ENCODE measurements at regions not wholly inside any gene's neighbourhood (a gene's known extent, or its start where the extent isn't known, plus 50 kb on each side); places are given as distances from the start of the nearest gene placed in this dataset.

- in situ Hi-C loops (cut with MboI; ENCODE audit: low sequenced_read_pairs), result no loop called here
Measured at GRCh38 chr1:163794551-163794950, 472.8 kb downstream of the NUF2 start.

DNA sequence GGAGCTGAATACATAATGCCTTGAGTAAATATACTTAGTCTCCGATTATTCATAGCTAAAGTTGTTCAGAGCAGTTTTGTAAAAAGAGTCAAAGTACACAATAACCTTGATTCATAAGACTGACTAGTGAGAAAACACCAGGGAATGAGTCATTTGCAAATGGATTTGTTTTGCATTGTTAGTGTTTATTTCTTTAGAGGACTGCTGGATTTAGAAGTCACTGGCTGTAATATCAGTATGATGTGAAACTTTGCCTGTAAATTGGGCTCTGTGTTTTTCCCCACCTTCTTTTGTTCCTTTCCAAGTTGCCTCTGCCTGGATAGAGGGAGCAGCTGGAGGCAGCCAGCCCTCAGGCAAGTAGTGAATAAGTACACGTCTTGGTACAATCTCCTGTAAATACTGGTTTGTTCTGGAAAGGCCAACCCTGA lies 474.7 kb downstream of the NUF2 start:
- in situ Hi-C loops (cut with MboI; ENCODE audit: low sequenced_read_pairs), result no loop called here

DNA sequence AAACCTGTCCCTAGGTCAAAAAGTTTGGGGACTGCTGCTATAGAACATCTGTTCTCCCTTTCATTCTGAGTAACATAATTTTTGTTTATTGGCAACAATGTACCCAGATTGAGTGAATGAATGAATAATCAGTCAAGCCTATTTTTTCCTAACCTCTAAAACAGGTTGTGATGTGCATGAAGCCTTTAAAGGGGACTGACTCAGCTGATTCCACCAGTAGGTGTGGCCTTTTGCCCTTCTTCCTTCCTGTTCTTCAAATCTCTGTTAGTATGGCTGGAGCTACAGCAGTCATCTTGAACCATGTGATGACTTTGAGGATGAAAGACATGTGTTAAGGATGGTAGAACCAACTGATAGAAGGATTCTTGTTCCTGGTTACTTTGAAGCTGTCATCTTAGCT lies 476.1 kb downstream of the NUF2 start:
- in situ Hi-C loops (cut with MboI; ENCODE audit: low sequenced_read_pairs), result no loop called here

DNA sequence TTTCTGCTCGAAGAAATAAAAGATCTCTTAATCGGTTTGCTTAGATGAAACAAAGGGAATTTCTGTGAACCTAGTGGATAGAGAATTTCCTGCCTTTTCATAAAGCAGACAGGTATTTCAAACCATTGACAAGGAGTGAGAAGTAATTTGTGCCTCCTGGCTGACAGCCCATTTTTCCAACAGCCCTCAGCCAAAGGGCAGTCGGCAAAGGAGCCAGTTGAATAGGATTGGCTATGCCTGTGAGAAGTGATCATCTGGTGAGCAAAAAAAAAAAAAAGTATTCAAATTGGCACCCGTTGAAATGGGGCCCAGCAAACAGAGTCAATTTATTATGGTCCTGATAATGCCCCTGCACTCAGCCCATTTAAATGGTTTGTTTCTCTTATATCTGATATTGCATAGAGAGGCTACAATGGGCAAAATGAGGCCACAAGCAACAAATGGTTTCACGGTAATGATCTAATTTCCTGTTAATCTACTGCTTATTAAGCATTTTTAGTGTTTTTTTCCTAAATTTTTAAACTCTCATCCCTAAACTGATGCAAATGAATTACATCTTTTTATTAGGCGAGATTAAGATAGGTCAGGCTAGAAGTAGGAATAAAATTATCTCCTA lies 477.5 kb downstream of the NUF2 start:
- in situ Hi-C loops (cut with MboI; ENCODE audit: low sequenced_read_pairs), result no loop called here

GRCh38 chr1:163807331-163808049 lies 485.7 kb downstream of the NUF2 start:
- in situ Hi-C loops (cut with MboI; ENCODE audit: low sequenced_read_pairs), result no loop called here

- in situ Hi-C loops (cut with MboI; ENCODE audit: low sequenced_read_pairs), result no loop called here
Measured at GRCh38 chr1:163813251-163813650, 491.5 kb downstream of the NUF2 start.

- in situ Hi-C loops (cut with MboI; ENCODE audit: low sequenced_read_pairs), result no loop called here
Measured at GRCh38 chr1:163820226-163820625, 498.5 kb downstream of the NUF2 start.

DNA sequence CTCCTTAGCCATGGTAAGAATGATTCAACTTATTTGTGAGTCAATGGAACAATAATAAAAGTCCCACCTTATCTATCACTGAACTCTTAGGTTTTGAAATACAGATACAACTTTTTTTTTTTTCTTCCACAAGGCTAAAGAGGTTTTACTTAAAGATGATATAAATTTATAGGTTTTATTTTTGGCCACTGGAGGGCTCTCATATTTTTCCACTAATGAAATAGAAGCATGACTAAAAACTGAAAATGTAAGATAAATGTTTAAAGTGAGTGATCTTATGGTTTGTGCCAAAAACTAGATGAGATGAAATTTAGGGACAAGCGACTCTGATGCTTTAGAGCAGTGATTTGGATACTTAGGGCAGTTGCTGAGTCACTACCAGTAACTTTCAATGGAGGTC lies 499.0 kb downstream of the NUF2 start:
- in situ Hi-C loops (cut with MboI; ENCODE audit: low sequenced_read_pairs), result no loop called here

DNA sequence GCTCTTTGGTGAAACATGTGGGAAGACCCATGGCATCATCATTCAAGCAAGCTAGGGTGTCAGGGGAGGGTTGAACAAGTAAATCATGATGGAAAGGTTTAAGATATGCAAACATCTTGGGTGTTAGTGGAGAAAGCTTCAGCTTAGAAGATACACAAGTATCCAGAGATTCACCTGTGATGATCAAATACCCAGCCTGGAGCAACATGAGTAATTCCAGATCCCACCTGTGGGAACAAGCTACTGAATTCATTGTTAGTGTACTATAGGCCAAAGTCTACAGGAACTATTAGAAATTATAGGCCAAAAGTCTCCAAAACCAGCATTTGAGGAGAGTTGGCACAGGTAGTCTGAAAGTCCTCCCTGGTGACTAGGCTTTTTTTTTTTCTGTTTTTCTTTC lies 499.9 kb downstream of the NUF2 start:
- in situ Hi-C loops (cut with MboI; ENCODE audit: low sequenced_read_pairs), result no loop called here

GRCh38 chr1:163823017-163823416 lies 501.3 kb downstream of the NUF2 start:
- in situ Hi-C loops (cut with MboI; ENCODE audit: low sequenced_read_pairs), result no loop called here

- in situ Hi-C loops (cut with MboI; ENCODE audit: low sequenced_read_pairs), result no loop called here
Measured at GRCh38 chr1:163824006-163824405, 502.3 kb downstream of the NUF2 start.

DNA sequence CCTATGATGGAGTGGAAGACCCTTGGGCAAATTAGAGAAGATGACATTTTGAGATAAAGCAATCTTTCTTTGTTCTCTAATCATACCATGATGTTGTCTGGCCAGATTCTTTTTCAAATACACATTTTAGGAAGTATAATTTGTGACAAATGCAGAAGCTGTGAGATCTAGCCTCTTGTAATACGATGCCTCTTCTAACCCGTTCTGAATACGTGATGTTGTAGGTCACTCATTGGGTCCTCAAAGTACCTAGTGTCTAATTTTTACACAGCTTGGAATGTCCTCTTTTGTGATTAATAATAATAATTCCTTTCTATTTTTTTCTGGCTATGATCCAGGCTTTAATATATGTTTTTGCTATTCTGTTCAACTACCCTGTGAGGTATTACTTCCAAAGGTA lies 502.7 kb downstream of the NUF2 start:
- in situ Hi-C loops (cut with MboI; ENCODE audit: low sequenced_read_pairs), result no loop called here

DNA sequence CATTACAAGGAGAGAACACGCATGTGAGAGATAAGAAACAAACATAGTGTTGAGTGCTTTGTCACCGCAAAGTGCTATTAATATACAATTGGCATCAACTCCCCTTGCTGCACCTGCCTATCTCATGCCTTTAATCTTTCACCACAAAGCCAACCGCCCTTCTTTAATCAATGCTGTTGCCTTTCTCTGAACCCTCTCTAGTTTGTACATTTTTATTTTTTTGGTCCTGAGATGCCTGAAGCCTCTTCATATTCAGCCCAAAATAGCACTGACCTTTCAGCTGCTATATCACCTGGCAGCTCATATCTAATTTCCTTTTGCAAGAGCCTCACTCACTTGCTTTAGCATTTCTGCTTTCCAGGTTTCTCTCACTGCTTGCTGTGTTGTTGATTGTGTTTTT lies 504.7 kb downstream of the NUF2 start:
- in situ Hi-C loops (cut with MboI; ENCODE audit: low sequenced_read_pairs), result no loop called here

GRCh38 chr1:163834778-163835177 lies 513.0 kb downstream of the NUF2 start:
- in situ Hi-C loops (cut with MboI; ENCODE audit: low sequenced_read_pairs), result no loop called here

DNA sequence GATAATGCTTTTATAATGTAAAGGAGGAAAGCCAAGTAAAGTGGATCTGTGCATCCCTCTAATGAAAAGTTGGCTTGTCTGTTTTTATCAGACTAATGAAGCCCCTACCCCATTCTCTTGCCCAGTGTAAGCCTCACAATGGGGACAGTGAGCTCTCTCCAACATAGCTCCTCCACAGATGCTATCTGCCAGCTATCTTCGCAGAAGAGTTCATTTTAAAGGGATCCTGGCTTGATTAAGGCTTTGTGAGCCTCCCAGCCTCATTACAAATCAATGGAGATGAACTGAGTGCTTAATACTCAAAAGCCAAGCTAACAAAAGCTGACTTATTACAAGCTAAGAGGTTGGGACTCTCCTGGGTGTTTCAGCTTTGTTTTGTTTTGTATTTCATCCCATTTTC lies 514.7 kb downstream of the NUF2 start:
- in situ Hi-C loops (cut with MboI; ENCODE audit: low sequenced_read_pairs), result no loop called here

DNA sequence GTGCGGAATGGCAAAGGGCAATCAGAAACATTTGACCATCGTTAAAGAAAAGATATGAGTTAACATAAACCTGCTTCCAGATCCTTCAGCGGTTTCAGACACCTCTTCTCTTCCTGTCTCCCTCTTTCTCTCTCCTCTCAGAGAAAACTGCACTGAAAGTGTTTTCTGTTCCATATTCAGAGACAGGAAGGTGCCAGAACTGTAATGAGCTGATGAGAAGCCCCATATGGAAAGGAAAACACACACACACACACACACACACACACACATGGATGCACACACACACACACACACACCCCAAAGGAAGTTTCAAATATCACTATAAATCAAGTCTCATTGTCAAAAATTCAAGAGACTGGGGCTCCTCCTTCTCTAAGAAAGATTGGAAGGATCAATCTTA lies 515.5 kb downstream of the NUF2 start:
- in situ Hi-C loops (cut with MboI; ENCODE audit: low sequenced_read_pairs), result no loop called here

DNA sequence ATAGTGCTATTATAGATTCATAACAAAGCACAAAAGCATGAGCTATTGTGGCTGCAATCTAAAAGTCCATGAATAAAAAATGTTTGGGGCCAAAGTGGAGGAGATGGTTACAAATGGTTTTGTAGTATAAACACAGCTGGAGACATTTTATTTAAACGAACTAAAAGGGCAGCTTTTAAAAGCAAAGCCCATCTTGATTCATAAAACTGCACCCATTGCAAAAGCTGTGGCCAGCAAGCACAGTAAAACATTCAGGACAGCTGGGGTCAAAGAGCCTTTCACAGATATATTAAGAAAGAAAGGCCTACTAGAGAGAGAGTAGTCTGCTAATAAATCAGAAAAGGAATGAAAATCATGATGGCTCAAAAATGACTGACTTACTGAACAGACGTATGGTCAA lies 520.8 kb downstream of the NUF2 start:
- in situ Hi-C loops (cut with MboI; ENCODE audit: low sequenced_read_pairs), result no loop called here

GRCh38 chr1:163844459-163844858 lies 522.7 kb downstream of the NUF2 start:
- in situ Hi-C loops (cut with MboI; ENCODE audit: low sequenced_read_pairs), result no loop called here

DNA sequence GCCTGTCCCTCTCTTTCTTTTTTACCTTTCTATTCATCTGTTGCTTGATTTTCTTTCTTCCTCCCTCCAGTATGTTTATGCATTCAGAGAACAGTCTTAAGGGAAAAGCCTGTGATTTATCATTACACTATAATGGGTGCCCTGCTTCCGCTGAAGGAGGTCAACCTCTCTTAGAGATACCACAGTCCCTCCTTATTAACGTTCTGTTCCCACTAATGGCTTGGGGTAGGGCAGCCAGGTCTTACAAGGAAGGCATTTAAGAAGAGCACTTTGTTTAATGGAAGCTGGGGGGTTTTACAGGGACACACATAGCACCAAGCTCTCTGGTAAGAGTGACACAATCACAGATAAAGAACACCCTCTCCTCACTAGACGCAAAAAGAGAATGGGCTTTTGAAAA lies 523.5 kb downstream of the NUF2 start:
- in situ Hi-C loops (cut with MboI; ENCODE audit: low sequenced_read_pairs), result no loop called here

GRCh38 chr1:163863731-163864130 lies 542.0 kb downstream of the NUF2 start:
- in situ Hi-C loops (cut with MboI; ENCODE audit: low sequenced_read_pairs), result no loop called here

DNA sequence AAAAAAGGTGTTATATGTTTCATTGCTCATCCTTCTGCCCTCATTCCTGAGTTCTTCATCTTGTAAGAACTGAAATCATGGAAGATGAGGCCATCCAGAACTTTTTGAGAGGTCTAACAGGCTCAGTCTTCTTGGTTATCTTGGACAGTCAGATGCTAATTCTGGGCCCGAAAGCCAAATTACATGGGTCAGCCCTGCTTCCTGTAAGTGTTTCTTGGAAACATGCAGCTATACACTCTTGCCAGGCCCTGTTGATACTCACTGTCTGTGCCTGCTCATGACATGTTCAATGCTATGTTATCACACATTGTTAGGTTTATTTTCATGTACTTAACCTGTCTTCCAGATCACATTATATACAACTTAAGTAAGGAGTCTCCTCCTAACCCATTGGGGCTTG lies 542.5 kb downstream of the NUF2 start:
- in situ Hi-C loops (cut with MboI; ENCODE audit: low sequenced_read_pairs), result no loop called here

DNA sequence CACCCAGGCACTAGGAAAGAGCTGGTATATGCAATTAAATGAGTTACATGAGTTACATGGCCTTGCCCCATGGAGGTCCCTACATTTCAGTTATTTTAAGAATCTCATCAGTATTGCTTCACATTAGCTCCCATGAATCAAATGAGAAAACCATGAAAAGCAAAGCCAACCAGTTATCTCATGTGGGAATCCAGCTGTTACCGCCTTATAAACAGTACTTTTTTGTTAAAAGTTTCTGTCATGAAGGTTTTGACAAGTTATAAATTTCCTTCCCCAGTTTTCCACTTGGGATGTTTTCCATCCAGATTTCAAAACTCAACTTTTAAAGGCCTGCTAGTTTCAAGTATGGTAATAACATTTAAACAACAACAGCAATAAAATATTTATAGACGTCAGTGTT lies 544.8 kb downstream of the NUF2 start:
- in situ Hi-C loops (cut with MboI; ENCODE audit: low sequenced_read_pairs), result no loop called here

- in situ Hi-C loops (cut with MboI; ENCODE audit: low sequenced_read_pairs), result no loop called here
Measured at GRCh38 chr1:163870666-163871065, 548.9 kb downstream of the NUF2 start.
